ENCODE measurements at regions not wholly inside any gene's neighbourhood (a gene's known extent, or its start where the extent isn't known, plus 50 kb on each side); places are given as distances from the start of the nearest gene placed in this dataset.
A peak's percentile ranks its signal among the peaks of the same experiment; 100 is the strongest.

DNA sequence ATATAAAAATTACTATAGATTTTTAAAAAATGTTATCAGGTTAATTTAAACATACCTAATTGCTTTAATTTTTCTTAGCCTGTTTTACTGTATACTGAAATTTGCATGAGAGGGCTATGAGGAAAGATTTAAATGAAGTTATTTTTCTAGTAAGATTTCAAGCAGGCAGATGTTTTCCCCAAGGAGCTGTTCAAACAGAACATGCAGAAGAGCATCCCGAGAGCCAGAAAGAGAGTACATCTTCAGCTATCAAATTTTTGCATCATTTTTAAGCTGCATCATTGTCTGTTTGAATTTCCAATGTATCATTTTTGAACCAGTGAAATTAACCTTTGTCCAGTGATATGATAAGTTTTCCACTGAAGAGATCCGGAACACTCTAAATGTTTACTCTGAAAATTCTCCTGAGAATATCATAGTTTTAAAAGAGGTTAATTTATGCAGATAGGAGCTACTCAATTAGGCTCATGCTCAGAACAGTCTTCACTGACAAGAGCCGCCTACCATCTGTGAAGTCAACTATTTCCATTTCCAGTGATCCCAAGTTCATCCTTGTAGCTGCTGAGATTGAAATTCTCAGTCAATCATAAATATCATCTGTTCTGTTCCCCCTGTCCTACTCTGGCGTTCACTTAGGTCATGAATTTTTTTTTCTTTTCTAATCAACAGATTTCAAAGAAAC, 467.7 kb upstream of the NBEA start:
- Histone ChIP-seq H3K4me3 (ENCODE audit: low read length) (no peak overlapping the region), H3K9me3 (ENCODE audit: control insufficient read depth, low read length) (no peaks in the 10 kb centered on the region), H3K9ac (ENCODE audit: low read length) (no peak overlapping the region), H3K4me1 (ENCODE audit: control insufficient read depth, insufficient read depth, low read length) (no peaks in the 10 kb centered on the region), H3K36me3 (ENCODE audit: control insufficient read depth, insufficient read depth, low read length, severe bottlenecking) (no peaks in the 10 kb centered on the region), H3K27me3 (replicated peaks; ENCODE audit: control insufficient read depth, insufficient read depth, low read length) (no peaks in the 10 kb centered on the region)
- DNase-seq (ENCODE audit: low read depth), result no peak

DNA sequence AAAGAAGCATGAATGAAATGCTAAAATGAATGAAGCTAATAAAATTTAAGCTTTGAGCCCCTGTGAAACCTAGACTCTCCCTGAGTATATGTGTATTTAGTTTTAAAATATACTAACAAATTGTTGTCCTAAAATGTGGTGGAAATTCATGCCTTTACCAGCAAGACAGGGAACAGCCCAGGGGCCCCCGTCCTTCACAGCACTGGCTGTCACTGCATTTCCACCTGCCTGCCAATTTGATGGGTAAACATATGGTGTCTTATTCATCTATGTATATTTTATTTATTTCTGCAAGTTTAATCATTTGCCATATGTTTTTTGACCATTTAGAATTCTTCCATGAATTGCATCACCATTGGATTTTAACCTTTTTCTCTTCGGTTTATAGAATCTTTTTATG, 463.7 kb upstream of the NBEA start:
- Histone ChIP-seq H3K36me3 (ENCODE audit: control insufficient read depth, insufficient read depth, low read length, severe bottlenecking) (no peaks in the 10 kb centered on the region), H3K4me3 (ENCODE audit: low read length) (no peak overlapping the region), H3K9me3 (ENCODE audit: control insufficient read depth, low read length) (no peaks in the 10 kb centered on the region), H3K9ac (ENCODE audit: low read length) (no peak overlapping the region), H3K27me3 (replicated peaks; ENCODE audit: control insufficient read depth, insufficient read depth, low read length) (no peaks in the 10 kb centered on the region), H3K4me1 (ENCODE audit: control insufficient read depth, insufficient read depth, low read length) (no peaks in the 10 kb centered on the region)
- DNase-seq (ENCODE audit: low read depth), result no peak

DNA sequence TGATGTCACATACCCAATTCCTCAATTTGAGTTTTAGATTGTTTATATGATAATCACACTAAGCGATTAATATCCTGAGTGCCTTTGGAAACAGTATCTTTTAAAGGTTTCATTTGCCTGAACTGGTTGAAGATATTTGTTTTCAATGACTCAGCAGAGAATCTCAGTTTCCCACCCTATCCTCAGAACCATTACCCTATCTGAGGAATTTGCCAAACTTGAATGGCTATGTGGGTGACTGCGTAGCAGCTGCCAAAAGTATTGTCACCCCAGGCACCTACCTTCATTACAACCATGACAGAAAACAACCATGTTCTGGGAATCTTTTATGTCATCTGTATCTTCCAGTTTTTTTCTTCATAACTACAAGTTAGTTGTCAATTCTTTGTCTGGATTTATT, 440.1 kb upstream of the NBEA start:
- Histone ChIP-seq H3K4me1 (ENCODE audit: control insufficient read depth, insufficient read depth, low read length) (no peaks in the 10 kb centered on the region), H3K9ac (ENCODE audit: low read length) (no peak overlapping the region), H3K9me3 (ENCODE audit: control insufficient read depth, low read length) (no peaks in the 10 kb centered on the region), H3K4me3 (ENCODE audit: low read length) (no peak overlapping the region), H3K27me3 (replicated peaks; ENCODE audit: control insufficient read depth, insufficient read depth, low read length) (no peaks in the 10 kb centered on the region), H3K36me3 (ENCODE audit: control insufficient read depth, insufficient read depth, low read length, severe bottlenecking) (no peaks in the 10 kb centered on the region)
- no peak for DNase-seq (ENCODE audit: low read depth)

DNA sequence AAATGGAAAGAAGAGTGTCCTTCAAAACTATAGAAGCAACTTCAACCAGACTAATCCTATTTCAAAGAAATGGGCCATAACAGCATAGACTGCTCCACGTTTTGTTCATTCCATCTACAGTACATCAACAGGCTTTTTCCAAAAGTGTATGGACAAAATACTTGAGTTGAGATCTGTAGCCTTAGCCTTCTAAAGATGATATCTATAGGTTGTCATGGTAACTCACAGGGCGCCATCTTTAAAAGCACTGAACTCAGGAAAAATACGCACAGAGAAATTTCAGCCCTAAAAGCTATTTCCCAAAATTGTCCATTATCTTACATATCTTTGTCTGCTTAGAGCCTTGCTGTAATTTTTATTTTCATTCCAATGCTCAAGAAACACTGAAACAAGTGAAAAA, 439.4 kb upstream of the NBEA start:
- no peaks in the 10 kb centered on the region for H3K36me3 ChIP-seq (ENCODE audit: control insufficient read depth, insufficient read depth, low read length, severe bottlenecking)
- no peak for DNase-seq (ENCODE audit: low read depth)
- no peaks in the 10 kb centered on the region for H3K4me1 ChIP-seq (ENCODE audit: control insufficient read depth, insufficient read depth, low read length)
- H3K9ac ChIP-seq (ENCODE audit: low read length), result no peak overlapping the region
- no peak overlapping the region for H3K4me3 ChIP-seq (ENCODE audit: low read length)
- no peaks in the 10 kb centered on the region for H3K9me3 ChIP-seq (ENCODE audit: control insufficient read depth, low read length)
- H3K27me3 ChIP-seq (replicated peaks; ENCODE audit: control insufficient read depth, insufficient read depth, low read length), result no peaks in the 10 kb centered on the region

DNA sequence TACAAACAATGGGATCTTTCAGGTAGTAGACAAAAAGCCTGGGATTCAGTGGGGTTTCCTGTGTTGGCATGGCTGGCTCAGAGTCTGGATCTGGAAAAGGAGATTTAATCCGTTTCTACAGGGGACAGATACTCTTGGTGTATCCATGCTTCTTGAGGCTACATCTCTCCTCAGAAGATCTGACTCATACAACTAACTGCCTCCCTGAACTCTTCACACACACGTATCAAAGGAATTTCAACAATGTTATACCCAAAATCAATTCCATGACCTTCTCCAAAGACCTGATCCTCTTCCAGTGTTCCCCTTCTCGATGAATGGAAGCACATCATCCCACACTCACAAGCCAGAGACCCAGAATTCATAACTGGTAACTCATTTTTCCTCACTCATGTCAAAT, 435.3 kb upstream of the NBEA start:
- H3K27me3 ChIP-seq (replicated peaks; ENCODE audit: control insufficient read depth, insufficient read depth, low read length), result no peaks in the 10 kb centered on the region
- no peaks in the 10 kb centered on the region for H3K36me3 ChIP-seq (ENCODE audit: control insufficient read depth, insufficient read depth, low read length, severe bottlenecking)
- H3K4me3 ChIP-seq (ENCODE audit: low read length), result no peak overlapping the region
- no peaks in the 10 kb centered on the region for H3K9me3 ChIP-seq (ENCODE audit: control insufficient read depth, low read length)
- H3K4me1 ChIP-seq (ENCODE audit: control insufficient read depth, insufficient read depth, low read length), result no peaks in the 10 kb centered on the region
- DNase-seq (ENCODE audit: low read depth), result no peak
- H3K9ac ChIP-seq (ENCODE audit: low read length), result no peak overlapping the region

DNA sequence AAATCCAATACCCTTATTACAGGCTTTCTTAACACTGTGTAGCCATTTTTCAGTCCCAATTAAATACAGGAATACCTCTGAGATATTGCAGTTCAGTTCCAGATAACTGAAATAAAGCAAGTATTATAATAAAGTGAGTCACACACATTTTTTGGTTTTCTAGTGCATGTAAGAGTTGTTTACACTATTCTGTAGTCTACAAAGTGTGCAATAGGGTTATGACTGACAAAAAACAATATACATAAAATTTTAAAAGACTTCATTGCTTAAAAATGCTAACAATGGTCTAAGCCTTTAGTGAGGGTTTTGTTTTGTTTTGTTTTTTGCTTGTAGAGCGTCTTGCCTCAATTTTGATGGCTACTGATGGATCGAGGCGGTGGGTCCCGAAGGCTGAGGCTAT, 434.4 kb upstream of the NBEA start:
- no peaks in the 10 kb centered on the region for H3K4me1 ChIP-seq (ENCODE audit: control insufficient read depth, insufficient read depth, low read length)
- no peaks in the 10 kb centered on the region for H3K36me3 ChIP-seq (ENCODE audit: control insufficient read depth, insufficient read depth, low read length, severe bottlenecking)
- no peaks in the 10 kb centered on the region for H3K9me3 ChIP-seq (ENCODE audit: control insufficient read depth, low read length)
- H3K4me3 ChIP-seq (ENCODE audit: low read length), result no peak overlapping the region
- H3K9ac ChIP-seq (ENCODE audit: low read length), result no peak overlapping the region
- peak; percentile 40 for DNase-seq (ENCODE audit: low read depth)
- no peaks in the 10 kb centered on the region for H3K27me3 ChIP-seq (replicated peaks; ENCODE audit: control insufficient read depth, insufficient read depth, low read length)

DNA sequence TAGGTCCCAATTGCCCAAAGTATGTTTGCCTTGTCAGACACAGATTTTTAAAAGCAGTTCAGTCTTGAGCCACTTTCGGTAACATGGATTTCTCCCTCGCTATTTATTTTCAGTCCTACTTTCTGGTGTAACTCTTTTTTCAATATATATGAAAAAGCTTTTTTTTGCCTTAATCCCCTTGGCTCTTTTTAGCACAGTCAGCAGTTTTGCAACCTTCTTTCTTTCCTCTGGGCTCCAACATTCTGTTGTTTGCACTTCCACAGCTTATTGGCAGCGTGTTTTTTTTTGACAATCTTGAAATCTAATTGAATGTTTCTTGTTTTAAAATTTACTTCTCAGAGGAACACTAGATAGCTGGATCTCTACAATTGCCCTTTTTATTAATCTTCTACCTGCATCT, 429.3 kb upstream of the NBEA start:
- Histone ChIP-seq H3K9me3 (ENCODE audit: control insufficient read depth, low read length) (no peaks in the 10 kb centered on the region), H3K36me3 (ENCODE audit: control insufficient read depth, insufficient read depth, low read length, severe bottlenecking) (no peaks in the 10 kb centered on the region), H3K4me3 (ENCODE audit: low read length) (no peak overlapping the region), H3K9ac (ENCODE audit: low read length) (no peak overlapping the region), H3K27me3 (replicated peaks; ENCODE audit: control insufficient read depth, insufficient read depth, low read length) (no peaks in the 10 kb centered on the region), H3K4me1 (ENCODE audit: control insufficient read depth, insufficient read depth, low read length) (peaks cover 13% of the 10 kb centered on the region)
- DNase-seq (ENCODE audit: low read depth), result no peak

DNA sequence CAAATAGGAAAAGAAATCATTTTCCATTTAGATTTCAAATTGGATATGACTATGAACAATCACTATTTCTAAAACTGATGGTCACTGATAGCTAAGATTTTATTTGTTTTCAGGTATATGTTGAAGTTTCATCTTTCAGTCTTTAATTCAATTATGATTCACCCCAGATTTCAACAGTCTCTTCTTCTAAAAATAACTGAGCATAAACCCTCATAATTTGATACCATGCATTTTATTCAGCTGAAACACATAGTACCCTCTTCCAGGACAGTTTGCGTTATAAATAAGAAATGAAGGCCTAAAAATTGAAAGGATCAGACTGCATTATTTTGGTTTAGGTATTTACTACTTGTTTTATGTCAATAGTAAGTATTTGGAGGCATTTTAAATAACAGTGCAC, 428.5 kb upstream of the NBEA start:
- Histone ChIP-seq H3K4me1 (ENCODE audit: control insufficient read depth, insufficient read depth, low read length) (peaks cover 13% of the 10 kb centered on the region), H3K4me3 (ENCODE audit: low read length) (no peak overlapping the region), H3K36me3 (ENCODE audit: control insufficient read depth, insufficient read depth, low read length, severe bottlenecking) (no peaks in the 10 kb centered on the region), H3K9me3 (ENCODE audit: control insufficient read depth, low read length) (no peaks in the 10 kb centered on the region), H3K27me3 (replicated peaks; ENCODE audit: control insufficient read depth, insufficient read depth, low read length) (no peaks in the 10 kb centered on the region), H3K9ac (ENCODE audit: low read length) (no peak overlapping the region)
- DNase-seq (ENCODE audit: low read depth), result peak; percentile 54

DNA sequence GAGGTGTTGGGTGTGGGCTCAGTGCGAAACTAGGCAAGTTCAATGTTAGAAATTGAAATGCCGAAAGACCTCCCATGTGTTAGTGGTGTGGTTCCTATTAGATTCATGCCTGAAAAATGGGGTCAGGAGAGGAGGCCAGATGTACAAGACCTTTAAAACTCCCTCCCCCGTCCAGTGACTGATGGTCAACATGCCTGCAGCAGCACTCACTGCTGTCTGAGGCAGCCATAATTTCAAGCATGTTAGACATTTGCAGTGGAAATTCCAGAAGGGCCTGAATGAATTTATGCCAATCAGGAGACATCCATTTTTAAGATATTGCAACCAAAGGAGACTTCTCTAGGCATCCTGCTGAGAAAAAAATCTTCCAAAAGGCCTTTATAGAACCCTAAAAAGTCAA, 426.9 kb upstream of the NBEA start:
- peaks cover 13% of the 10 kb centered on the region for H3K4me1 ChIP-seq (ENCODE audit: control insufficient read depth, insufficient read depth, low read length)
- DNase-seq (ENCODE audit: low read depth), result no peak

DNA sequence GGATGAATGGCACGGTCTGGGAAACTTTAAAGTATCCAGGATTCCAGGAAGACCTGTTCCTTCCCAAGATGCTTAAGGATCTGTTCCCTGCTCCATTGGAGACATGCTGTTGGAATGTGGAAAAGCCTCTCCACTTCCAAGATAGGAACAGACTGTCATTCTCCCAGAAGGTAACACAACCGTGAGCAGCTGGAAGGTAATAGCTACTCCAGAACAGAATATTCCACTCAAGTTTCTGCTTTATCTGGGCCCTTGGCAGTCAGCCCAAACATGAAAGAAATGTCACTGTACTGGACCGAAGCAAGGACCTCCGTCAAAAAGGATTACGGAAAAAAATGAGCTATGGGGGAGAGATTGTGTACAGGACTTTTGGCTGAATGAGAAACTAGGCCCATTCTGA, 420.9 kb upstream of the NBEA start:
- no peak overlapping the region for H3K9ac ChIP-seq (ENCODE audit: low read length)
- no peaks in the 10 kb centered on the region for H3K4me1 ChIP-seq (ENCODE audit: control insufficient read depth, insufficient read depth, low read length)
- H3K9me3 ChIP-seq (ENCODE audit: control insufficient read depth, low read length), result no peaks in the 10 kb centered on the region
- H3K36me3 ChIP-seq (ENCODE audit: control insufficient read depth, insufficient read depth, low read length, severe bottlenecking), result no peaks in the 10 kb centered on the region
- DNase-seq (ENCODE audit: low read depth), result no peak
- no peaks in the 10 kb centered on the region for H3K27me3 ChIP-seq (replicated peaks; ENCODE audit: control insufficient read depth, insufficient read depth, low read length)
- H3K4me3 ChIP-seq (ENCODE audit: low read length), result no peak overlapping the region

More for the DNA sequence above, 426.9 kb upstream of the NBEA start:
- no peaks in the 10 kb centered on the region for H3K36me3 ChIP-seq (ENCODE audit: control insufficient read depth, insufficient read depth, low read length, severe bottlenecking)
- no peak overlapping the region for H3K4me3 ChIP-seq (ENCODE audit: low read length)
- no peaks in the 10 kb centered on the region for H3K27me3 ChIP-seq (replicated peaks; ENCODE audit: control insufficient read depth, insufficient read depth, low read length)
- H3K9me3 ChIP-seq (ENCODE audit: control insufficient read depth, low read length), result no peaks in the 10 kb centered on the region
- no peak overlapping the region for H3K9ac ChIP-seq (ENCODE audit: low read length)

DNA sequence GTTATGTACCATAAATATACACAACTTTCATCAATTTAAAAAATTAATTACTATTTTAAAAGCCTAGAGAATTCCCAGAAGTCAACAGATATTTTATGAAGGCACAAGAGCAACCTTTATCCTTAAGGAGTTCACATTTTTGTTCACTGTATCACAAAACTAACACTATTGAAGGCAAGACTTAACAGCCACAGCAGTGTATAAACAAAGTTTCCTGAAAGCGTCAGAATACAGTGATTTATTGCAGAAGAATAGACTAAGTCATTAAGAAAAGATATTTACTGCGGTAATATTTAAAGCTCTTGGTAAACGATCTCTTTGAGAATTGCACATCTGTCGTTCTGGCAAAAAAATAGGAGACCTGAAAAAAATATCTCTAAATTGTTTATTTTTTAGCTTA, 419.3 kb upstream of the NBEA start:
- Histone ChIP-seq H3K36me3 (ENCODE audit: control insufficient read depth, insufficient read depth, low read length, severe bottlenecking) (no peaks in the 10 kb centered on the region), H3K9ac (ENCODE audit: low read length) (no peak overlapping the region), H3K27me3 (replicated peaks; ENCODE audit: control insufficient read depth, insufficient read depth, low read length) (no peaks in the 10 kb centered on the region), H3K9me3 (ENCODE audit: control insufficient read depth, low read length) (peaks cover 5% of the 10 kb centered on the region), H3K4me1 (ENCODE audit: control insufficient read depth, insufficient read depth, low read length) (no peaks in the 10 kb centered on the region), H3K4me3 (ENCODE audit: low read length) (no peak overlapping the region)
- DNase-seq (ENCODE audit: low read depth), result no peak

DNA sequence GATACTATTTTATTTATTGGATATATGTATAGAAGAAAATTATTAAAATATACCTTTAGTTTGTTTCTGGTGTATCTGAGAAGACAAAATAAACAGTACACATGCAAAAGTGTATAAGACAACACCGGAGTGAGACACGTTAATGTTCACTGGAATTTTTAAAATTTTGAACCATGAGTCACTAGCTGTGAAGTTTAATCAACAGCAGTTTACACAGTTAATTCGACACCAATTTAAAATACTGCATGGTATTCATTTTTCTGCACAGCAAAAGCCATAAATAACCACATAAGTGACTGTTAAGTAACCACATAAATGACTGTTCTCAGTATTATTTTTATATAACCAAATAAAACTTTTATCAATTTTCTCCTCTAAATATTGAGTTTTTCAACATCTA, 418.7 kb upstream of the NBEA start:
- H3K9me3 ChIP-seq (ENCODE audit: control insufficient read depth, low read length), result peaks cover 5% of the 10 kb centered on the region
- DNase-seq (ENCODE audit: low read depth), result no peak
- no peaks in the 10 kb centered on the region for H3K4me1 ChIP-seq (ENCODE audit: control insufficient read depth, insufficient read depth, low read length)
- H3K36me3 ChIP-seq (ENCODE audit: control insufficient read depth, insufficient read depth, low read length, severe bottlenecking), result no peaks in the 10 kb centered on the region
- no peaks in the 10 kb centered on the region for H3K27me3 ChIP-seq (replicated peaks; ENCODE audit: control insufficient read depth, insufficient read depth, low read length)
- H3K4me3 ChIP-seq (ENCODE audit: low read length), result no peak overlapping the region
- H3K9ac ChIP-seq (ENCODE audit: low read length), result no peak overlapping the region

Measured in adipocyte (in vitro differentiated cells).